ENCODE measurements at regions not wholly inside any gene's neighbourhood (a gene's known extent, or its start where the extent isn't known, plus 50 kb on each side); places are given as distances from the start of the nearest gene placed in this dataset.

DNA sequence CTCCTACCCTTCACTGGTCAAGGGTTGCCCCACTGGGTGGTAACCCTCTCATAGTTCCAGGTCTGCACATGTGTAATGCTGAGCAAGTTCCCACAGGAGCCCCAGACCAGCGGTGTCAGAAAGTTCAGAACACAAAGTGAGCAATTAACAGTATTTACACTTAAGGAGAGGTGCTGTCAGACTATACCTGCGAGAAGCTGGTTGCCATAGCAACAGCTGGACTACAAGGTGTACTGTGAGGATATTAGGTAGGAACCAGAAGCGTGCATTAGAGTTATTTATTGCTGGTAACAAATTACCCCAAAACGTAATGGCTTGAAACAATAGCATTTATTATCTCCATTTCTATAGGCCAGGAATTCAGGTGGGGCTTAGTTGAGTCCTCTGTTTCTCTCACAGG is 317.0 kb upstream of the RPS23 start:
- TF ChIP-seq, protein P1, sequence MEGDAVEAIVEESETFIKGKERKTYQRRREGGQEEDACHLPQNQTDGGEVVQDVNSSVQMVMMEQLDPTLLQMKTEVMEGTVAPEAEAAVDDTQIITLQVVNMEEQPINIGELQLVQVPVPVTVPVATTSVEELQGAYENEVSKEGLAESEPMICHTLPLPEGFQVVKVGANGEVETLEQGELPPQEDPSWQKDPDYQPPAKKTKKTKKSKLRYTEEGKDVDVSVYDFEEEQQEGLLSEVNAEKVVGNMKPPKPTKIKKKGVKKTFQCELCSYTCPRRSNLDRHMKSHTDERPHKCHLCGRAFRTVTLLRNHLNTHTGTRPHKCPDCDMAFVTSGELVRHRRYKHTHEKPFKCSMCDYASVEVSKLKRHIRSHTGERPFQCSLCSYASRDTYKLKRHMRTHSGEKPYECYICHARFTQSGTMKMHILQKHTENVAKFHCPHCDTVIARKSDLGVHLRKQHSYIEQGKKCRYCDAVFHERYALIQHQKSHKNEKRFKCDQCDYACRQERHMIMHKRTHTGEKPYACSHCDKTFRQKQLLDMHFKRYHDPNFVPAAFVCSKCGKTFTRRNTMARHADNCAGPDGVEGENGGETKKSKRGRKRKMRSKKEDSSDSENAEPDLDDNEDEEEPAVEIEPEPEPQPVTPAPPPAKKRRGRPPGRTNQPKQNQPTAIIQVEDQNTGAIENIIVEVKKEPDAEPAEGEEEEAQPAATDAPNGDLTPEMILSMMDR (IDR thresholded peaks at IDR 0.05; ENCODE audit: insufficient read depth, missing control alignments) = no peak
- no peak for FAIRE-seq
- DNase-seq (ENCODE audit: insufficient read length, low spot score) = no peak

GRCh38 chr5:82594097-82594496 is 315.9 kb upstream of the RPS23 start:
- DNase-seq (ENCODE audit: insufficient read length, low spot score) (no peak), FAIRE-seq (no peak)
- TF ChIP-seq, protein P1 (IDR thresholded peaks at IDR 0.05; ENCODE audit: insufficient read depth, missing control alignments) = no peak

GRCh38 chr5:82593481-82593880 is 315.3 kb upstream of the RPS23 start:
- FAIRE-seq = no peak
- no peak for DNase-seq (ENCODE audit: insufficient read length, low spot score)
- TF ChIP-seq, protein P1 (IDR thresholded peaks at IDR 0.05; ENCODE audit: insufficient read depth, missing control alignments) = no peak

GRCh38 chr5:82591021-82591515 is 312.9 kb upstream of the RPS23 start:
- no peak for DNase-seq (ENCODE audit: insufficient read length, low spot score)
- FAIRE-seq = no peak
- TF ChIP-seq, protein P1 (IDR thresholded peaks at IDR 0.05; ENCODE audit: insufficient read depth, missing control alignments) = no peak

GRCh38 chr5:82590112-82590511 is 312.0 kb upstream of the RPS23 start:
- no peak for FAIRE-seq
- TF ChIP-seq, protein P1 (IDR thresholded peaks at IDR 0.05; ENCODE audit: insufficient read depth, missing control alignments) = no peak
- no peak for DNase-seq (ENCODE audit: insufficient read length, low spot score)

DNA sequence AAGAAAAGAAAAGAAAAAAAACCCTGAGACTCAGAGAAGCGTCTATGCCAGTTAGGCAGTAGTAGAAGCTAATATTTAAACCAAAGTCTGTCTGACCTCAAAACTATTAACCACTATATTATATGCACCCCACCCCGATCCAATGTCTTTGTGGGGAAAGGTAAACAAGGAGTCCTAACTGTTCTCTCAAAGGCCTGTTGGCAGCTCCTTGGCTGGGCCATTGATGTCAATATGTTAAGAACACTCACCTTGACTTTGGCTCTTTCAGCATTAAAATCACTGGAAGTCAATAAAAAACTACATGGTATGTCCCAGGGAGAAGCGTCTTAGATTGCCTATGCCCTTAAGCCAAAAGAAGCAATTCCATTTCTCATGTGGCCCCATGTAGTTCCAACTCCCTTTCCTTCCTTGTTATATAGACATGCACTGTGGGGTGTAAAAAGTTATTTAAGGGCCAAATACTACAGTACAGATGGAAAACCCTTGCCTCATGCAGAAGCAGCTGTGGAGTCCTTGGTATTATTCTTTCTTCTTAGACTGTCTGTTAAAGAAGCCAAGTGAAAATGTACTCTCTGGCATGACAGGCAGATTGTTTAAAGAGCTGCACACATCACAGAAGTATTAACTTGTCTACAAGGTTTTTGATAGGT is 308.6 kb upstream of the RPS23 start:
- FAIRE-seq = no peak
- no peak for DNase-seq (ENCODE audit: insufficient read length, low spot score)
- TF ChIP-seq, protein P1 (IDR thresholded peaks at IDR 0.05; ENCODE audit: insufficient read depth, missing control alignments) = no peak

DNA sequence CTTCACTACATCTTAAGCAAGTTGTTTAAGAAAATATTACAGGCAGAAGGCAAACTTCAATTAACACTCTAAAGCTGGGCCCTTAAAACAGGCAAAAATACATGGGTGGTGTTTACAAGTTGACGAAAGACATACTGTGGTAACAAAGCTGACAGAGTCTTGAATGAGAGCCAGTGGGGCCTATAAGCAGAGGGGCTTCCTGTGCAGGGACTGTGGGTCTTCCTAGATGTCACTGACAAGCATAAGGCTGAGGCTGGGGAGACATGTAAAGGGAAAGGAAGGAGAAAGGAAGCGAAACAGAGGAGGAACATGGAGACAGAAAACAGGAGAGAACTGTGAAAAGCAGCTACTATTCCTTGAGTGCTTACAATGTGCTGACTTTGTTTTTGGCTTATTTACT is 308.0 kb upstream of the RPS23 start:
- TF ChIP-seq, protein P1 (IDR thresholded peaks at IDR 0.05; ENCODE audit: insufficient read depth, missing control alignments) = no peak
- DNase-seq (ENCODE audit: insufficient read length, low spot score) = no peak
- no peak for FAIRE-seq
